ENCODE measurements at regions not wholly inside any gene's neighbourhood (a gene's known extent, or its start where the extent isn't known, plus 50 kb on each side); places are given as distances from the start of the nearest gene placed in this dataset.

- no peak for DNase-seq (ENCODE audit: low spot score)
- H3K4me1 ChIP-seq (ENCODE audit: insufficient read depth), result peaks cover 5% of the 10 kb centered on the region; the same call in 1 of the 2 replicates
- H3K9me3 Mint-ChIP-seq, result no peaks in the 10 kb centered on the region
- TF ChIP-seq EZH2phosphoT487 (IDR thresholded peaks at IDR 0.05; ENCODE audit: unreplicated experiment) (no peak), CREB1 (CRISPR knock-in tag; IDR thresholded peaks at IDR 0.05; ENCODE audit: low read depth) (no peak), POLR2AphosphoS5 (IDR thresholded peaks at IDR 0.05; ENCODE audit: low read depth) (no peak), ZNF462 (CRISPR knock-in tag; IDR thresholded peaks at IDR 0.05) (no peak), CTCF (conservative IDR thresholded peaks at IDR 0.05; ENCODE audit: low read depth in 2 of 2) (no peak), STAT1 (IDR thresholded peaks at IDR 0.05; ENCODE audit: unreplicated experiment) (no peak), REST (IDR thresholded peaks at IDR 0.05; ENCODE audit: unreplicated experiment) (no peak), ZNF114 (CRISPR knock-in tag; IDR thresholded peaks at IDR 0.05) (no peak), ETS1 (IDR thresholded peaks at IDR 0.05) (no peak), JUNB (IDR thresholded peaks at IDR 0.05; ENCODE audit: unreplicated experiment) (no peak), NANOG (IDR thresholded peaks at IDR 0.05; ENCODE audit: borderline replicate concordance) (no peak), ZNF331 (CRISPR knock-in tag; IDR thresholded peaks at IDR 0.05; ENCODE audit: low read depth) (no peak), EZH2 (IDR thresholded peaks at IDR 0.05; ENCODE audit: low read depth, unreplicated experiment) (no peak)
- no peak overlapping the region for H3K27ac ChIP-seq (ENCODE audit: low read depth)
- H3K27ac Mint-ChIP-seq, result no peak overlapping the region
- H3K4me2 ChIP-seq, result no peak overlapping the region
- no peaks in the 10 kb centered on the region for H3K36me3 Mint-ChIP-seq (ENCODE audit: low read depth)
- no peak overlapping the region for H3K4me3 ChIP-seq
- H3K4me3 Mint-ChIP-seq, result no peak overlapping the region
- peaks cover 5% of the 10 kb centered on the region for H3K27me3 Mint-ChIP-seq (ENCODE audit: insufficient read depth, low read depth, poor library complexity)
- ATAC-seq, result no peak
- no peaks in the 10 kb centered on the region for H3K36me3 ChIP-seq (ENCODE audit: insufficient read depth)
- H3K9me2 ChIP-seq (ENCODE audit: insufficient read depth), result peaks cover 7% of the 10 kb centered on the region
- no peak overlapping the region for H2AFZ ChIP-seq
- peaks cover 9% of the 10 kb centered on the region for H3K4me1 Mint-ChIP-seq
- no peaks in the 10 kb centered on the region for H3K79me2 ChIP-seq (replicated peaks; ENCODE audit: insufficient read depth)
- no peaks in the 10 kb centered on the region for H3F3A ChIP-seq (replicated peaks; ENCODE audit: low read depth)
- no peaks in the 10 kb centered on the region for H3K27me3 ChIP-seq (ENCODE audit: insufficient read depth)
- H4K20me1 ChIP-seq (replicated peaks; ENCODE audit: insufficient read depth), result no peaks in the 10 kb centered on the region
Observed at GRCh38 chr3:54045061-54045815, 77.1 kb upstream of the CACNA2D3 start.
